Activated CD4-positive, alpha-beta T cell treated with anti-CD3 and anti-CD28 coated beads, Interleukin-2, amount 10 ng/mL, durations not matched to agents 7 days and 5 days (primary cell): ENCODE measurements at regions not wholly inside any gene's neighbourhood (a gene's known extent, or its start where the extent isn't known, plus 50 kb on each side); places are given as distances from the start of the nearest gene placed in this dataset.

Experiments used
- CTCF ChIA-PET: fragments of 350-600 bp; sonication (Branson Sonifier 250); formaldehyde crosslinking; loops from one replicate; lab custom pipeline; 2021; ENCODE audit warnings: antibody characterized with exemption; lab: Charles Lee
- POLR2A ChIA-PET: fragments of 350-600 bp; sonication (Branson Sonifier 250); formaldehyde crosslinking; loops from one replicate; lab custom pipeline; 2021; ENCODE audit warnings: antibody characterized with exemption; lab: Charles Lee
- DNase-seq: peaks from one replicate; pipeline ENCODE4 v3.0.0-alpha.2; 2020
- H3K27ac Mint-ChIP-seq: one replicate; pipeline ENCODE4 v1.8.0; 2021; ENCODE audit warnings: mild to moderate bottlenecking, moderate library complexity, mixed read lengths
- H3K27me3 Mint-ChIP-seq: one replicate; pipeline ENCODE4 v1.8.0; 2021; ENCODE audit warnings: mixed read lengths
- H3K36me3 Mint-ChIP-seq: one replicate; pipeline ENCODE4 v1.8.0; 2021; ENCODE audit warnings: low read depth, mixed read lengths
- H3K4me1 Mint-ChIP-seq: one replicate; pipeline ENCODE4 v1.8.0; 2021; ENCODE audit warnings: mixed read lengths
- H3K4me3 Mint-ChIP-seq: one replicate; pipeline ENCODE4 v1.8.0; 2021; ENCODE audit warnings: mild to moderate bottlenecking, moderate library complexity, mixed read lengths
- H3K9me3 Mint-ChIP-seq: one replicate; pipeline ENCODE4 v1.8.0; 2021; ENCODE audit warnings: mixed read lengths

DNA sequence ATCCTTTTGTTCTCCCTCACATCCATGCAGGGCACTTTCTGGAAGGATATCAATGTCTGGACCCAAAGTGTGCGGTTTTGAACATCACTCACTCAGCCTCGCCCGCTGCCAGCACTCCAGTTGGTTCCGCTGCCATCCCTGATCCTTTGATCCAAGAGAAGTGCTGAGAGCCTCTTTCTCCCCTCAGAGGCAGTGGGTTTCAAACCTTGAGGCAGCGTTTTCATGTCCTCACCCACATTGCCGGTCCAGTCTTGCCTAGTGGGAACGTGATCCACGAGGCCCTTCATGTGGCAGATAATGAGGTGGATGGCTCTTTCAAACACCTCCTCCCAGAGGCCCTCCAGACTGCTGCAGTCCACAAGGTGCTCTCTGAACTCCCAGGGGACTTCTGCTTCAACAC, 122.2 kb downstream of the ACTL8 start:
- no peaks in the 10 kb centered on the region for H3K4me1 Mint-ChIP-seq
- H3K36me3 Mint-ChIP-seq: no peaks in the 10 kb centered on the region
- no peak for DNase-seq
- ChIA-PET POLR2A (no interaction called here), CTCF (no interaction called here)
- no peak overlapping the region for H3K27ac Mint-ChIP-seq
- H3K27me3 Mint-ChIP-seq: no peaks in the 10 kb centered on the region
- no peak overlapping the region for H3K4me3 Mint-ChIP-seq
- H3K9me3 Mint-ChIP-seq: no peaks in the 10 kb centered on the region

DNA sequence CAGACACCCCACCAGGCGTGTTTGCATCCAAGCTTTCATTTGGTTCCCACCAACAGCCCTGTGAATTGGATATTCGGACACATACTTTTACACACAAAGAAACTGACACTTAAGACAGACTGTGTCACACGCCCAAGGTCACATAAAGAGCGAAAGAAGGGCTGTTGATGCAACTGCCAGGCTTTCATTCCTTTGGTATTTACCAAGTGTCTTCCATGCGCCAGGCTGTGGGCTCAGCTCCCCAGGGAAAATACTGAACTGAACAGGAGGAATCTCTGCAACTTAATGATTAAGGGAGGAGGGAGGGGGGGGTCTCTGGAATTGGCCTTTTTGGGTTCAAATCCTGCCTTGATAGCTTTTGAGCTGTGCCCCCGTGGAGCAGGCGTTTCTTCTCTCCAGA, 122.8 kb downstream of the ACTL8 start:
- Mint-ChIP-seq H3K27ac (no peak overlapping the region), H3K4me1 (no peaks in the 10 kb centered on the region), H3K4me3 (no peak overlapping the region), H3K36me3 (no peaks in the 10 kb centered on the region), H3K9me3 (no peaks in the 10 kb centered on the region), H3K27me3 (no peaks in the 10 kb centered on the region)
- ChIA-PET CTCF (no interaction called here), POLR2A (no interaction called here)
- no peak for DNase-seq

DNA sequence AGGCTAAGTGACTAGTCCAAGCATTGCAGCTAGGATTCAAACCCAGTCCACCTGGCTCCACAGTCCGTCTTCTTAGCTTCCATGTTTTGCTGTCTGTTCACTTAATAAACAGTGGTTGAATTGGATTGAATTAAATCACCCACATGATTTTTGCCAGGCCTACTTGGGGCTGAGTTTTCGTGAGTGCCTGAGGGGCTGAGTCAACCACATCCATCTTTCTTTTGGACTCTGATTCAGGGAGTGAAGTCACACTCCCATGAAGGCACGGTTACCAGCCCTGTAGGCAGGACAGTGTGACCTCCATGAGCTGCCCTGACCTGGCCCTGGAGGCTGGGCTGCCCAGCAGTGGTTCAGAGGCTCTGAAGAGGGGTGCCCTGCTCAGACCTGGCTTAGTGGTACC, 123.7 kb downstream of the ACTL8 start:
- no peak for DNase-seq
- Mint-ChIP-seq H3K4me3 (no peak overlapping the region), H3K4me1 (no peaks in the 10 kb centered on the region), H3K9me3 (no peaks in the 10 kb centered on the region), H3K36me3 (no peaks in the 10 kb centered on the region), H3K27me3 (no peaks in the 10 kb centered on the region), H3K27ac (no peak overlapping the region)
- CTCF ChIA-PET: no interaction called here
- POLR2A ChIA-PET: no interaction called here

DNA sequence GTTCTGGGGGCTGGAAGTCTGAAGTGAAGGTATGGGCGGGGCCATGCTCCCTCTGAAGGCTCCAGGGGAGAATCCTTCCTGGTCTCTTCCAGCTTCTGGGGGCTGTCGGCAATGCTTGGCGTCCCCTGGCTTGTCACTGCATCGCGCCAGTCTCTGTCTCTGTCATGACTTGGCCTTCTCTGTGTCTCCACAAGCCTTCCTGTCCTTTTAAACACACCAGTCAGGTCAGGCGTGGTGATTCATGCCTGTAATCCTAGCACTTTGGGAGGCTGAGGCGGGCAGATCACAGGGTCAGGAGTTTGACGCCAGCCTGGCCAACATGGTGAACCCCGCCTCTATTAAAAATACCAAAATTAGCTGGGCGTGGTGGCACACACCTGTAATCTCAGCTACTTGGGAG, 125.3 kb downstream of the ACTL8 start:
- POLR2A ChIA-PET: no interaction called here
- H3K9me3 Mint-ChIP-seq: no peaks in the 10 kb centered on the region
- H3K4me1 Mint-ChIP-seq: no peaks in the 10 kb centered on the region

DNA sequence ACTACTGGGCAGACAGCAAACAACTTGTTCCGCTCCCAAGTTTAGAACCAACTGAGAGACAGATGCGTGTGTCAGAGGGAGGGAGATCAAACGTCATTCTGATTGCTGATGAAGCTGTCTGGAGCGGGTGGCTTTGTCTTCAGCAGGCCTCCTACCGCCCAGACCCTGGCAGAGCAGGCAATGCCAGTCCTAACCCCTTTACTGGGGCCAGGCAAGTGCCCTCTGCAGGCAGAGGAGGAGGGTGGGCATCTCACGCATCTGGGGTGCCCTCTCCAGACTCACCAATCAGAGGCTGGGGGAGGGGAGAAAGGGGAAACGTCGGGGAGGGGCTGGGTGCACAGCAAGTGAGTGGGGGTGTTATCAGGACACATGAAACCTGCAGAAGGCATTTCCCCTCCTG, 126.6 kb downstream of the ACTL8 start:
- Mint-ChIP-seq H3K4me3 (no peak overlapping the region), H3K27ac (no peak overlapping the region), H3K36me3 (no peaks in the 10 kb centered on the region), H3K9me3 (no peaks in the 10 kb centered on the region), H3K4me1 (no peaks in the 10 kb centered on the region), H3K27me3 (no peaks in the 10 kb centered on the region)
- POLR2A ChIA-PET: no interaction called here
- no peak for DNase-seq
- CTCF ChIA-PET: no interaction called here

More for the DNA sequence above, 125.3 kb downstream of the ACTL8 start:
- CTCF ChIA-PET: interaction anchor here (0.7 kb wide), 1 partner anchor 221 kb away, joined by 3 read pairs; no protein-coding TSS in a partner anchor
- no peak for DNase-seq
- H3K27ac Mint-ChIP-seq: no peak overlapping the region
- no peaks in the 10 kb centered on the region for H3K27me3 Mint-ChIP-seq
- no peak overlapping the region for H3K4me3 Mint-ChIP-seq
- H3K36me3 Mint-ChIP-seq: no peaks in the 10 kb centered on the region

DNA sequence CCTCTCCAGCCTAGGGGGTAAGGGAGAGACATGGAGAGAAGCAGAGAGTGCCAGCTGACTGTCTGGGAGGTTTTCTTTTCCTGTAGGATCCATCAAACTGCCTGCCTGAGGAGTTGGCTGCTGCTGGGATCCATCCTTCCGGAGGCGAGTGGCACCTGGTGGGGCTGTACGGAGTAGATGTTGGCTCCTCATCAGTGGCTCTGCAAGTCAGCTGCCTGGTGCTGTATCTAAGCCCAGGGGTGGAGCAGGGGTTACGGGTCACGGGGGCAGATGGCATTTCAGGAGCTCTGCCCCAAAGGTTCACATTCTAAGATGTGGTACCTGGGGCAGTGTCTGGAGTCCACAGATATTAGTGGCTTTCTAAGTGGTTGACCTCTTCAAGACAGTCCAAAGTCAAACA, 128.0 kb downstream of the ACTL8 start:
- Mint-ChIP-seq H3K36me3 (no peaks in the 10 kb centered on the region), H3K4me1 (no peaks in the 10 kb centered on the region), H3K27me3 (no peaks in the 10 kb centered on the region), H3K4me3 (no peak overlapping the region), H3K9me3 (no peaks in the 10 kb centered on the region), H3K27ac (no peak overlapping the region)
- no peak for DNase-seq
- POLR2A ChIA-PET: no interaction called here
- CTCF ChIA-PET: interaction anchor here (0.5 kb wide), 1 partner anchor 107 kb away, joined by 3 read pairs; no protein-coding TSS in a partner anchor

DNA sequence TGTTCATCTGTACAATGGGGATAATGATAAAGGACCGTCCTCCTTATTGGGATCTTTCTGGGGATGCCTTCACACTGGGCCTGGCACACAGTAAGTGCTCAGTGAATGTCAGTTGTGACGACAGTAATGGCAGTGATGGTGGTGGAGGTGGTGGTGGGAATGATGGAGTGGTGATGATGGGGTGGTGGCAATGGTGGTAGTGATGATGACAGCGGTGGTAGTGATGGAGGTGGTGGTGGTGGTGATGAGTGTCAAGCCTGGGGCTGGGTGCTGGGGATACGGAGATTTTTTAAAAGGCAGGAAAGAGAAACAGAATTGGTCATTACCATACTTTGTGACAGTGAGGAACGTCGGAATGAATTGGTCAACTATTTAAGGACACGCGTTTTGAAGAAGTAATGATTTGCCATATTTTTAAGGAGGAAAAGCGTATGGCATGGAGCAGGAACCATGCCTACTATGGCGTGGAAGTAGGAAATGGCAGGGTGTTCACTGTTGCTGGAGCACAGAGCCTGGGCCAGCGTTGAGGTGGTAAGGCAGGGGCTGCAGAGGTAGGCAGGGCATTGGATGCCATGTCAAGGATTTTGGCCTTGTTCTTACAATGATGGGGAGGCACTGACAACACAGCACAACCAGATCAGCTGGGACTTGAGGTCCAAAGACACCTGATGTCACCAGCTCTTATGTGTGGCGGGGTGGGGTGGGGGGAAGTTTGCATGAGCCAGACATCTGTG, 128.7 kb downstream of the ACTL8 start:
- no peaks in the 10 kb centered on the region for H3K27me3 Mint-ChIP-seq
- no peaks in the 10 kb centered on the region for H3K9me3 Mint-ChIP-seq
- H3K4me3 Mint-ChIP-seq: no peak overlapping the region
- no peak for DNase-seq
- H3K36me3 Mint-ChIP-seq: no peaks in the 10 kb centered on the region
- POLR2A ChIA-PET: no interaction called here
- no peak overlapping the region for H3K27ac Mint-ChIP-seq
- no peaks in the 10 kb centered on the region for H3K4me1 Mint-ChIP-seq
- CTCF ChIA-PET: interaction anchor here (0.5 kb wide), 1 partner anchor 107 kb away, joined by 3 read pairs; no protein-coding TSS in a partner anchor

DNA sequence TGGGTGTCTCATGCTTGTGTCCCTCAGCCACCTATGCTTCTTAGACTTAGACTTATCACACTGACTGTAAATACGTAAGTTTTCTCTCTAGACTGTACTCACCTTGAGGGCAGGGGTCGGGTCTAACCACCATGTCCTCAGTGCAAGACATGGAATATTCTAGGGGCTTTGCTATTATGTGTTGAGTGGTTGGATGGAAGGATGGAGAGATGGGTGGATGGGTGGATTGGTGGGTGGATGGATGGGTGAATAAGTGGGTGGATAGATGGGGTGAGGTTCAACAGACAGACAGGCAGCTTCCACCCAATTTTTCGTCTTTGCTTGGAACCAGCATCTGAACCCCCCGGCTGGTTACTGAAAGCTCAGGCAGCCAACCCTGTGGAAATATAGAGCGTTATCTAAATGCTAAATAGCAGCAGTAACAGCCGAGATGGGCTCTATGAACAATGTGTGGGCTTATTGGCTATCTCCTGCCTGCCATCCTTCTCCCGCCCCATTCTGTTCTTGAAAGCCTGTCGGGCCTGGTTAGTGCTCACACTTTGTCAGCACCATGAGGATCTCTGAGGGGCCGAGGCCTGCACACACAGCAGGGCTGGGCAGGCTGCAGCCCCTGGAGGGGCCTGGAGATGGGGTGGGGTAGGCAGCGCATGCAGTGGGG, 130.7 kb downstream of the ACTL8 start:
- Mint-ChIP-seq H3K4me3 (no peak overlapping the region), H3K4me1 (no peaks in the 10 kb centered on the region), H3K9me3 (no peaks in the 10 kb centered on the region), H3K27me3 (no peaks in the 10 kb centered on the region), H3K27ac (no peak overlapping the region), H3K36me3 (no peaks in the 10 kb centered on the region)
- DNase-seq: no peak
- CTCF ChIA-PET: no interaction called here
- POLR2A ChIA-PET: no interaction called here

DNA sequence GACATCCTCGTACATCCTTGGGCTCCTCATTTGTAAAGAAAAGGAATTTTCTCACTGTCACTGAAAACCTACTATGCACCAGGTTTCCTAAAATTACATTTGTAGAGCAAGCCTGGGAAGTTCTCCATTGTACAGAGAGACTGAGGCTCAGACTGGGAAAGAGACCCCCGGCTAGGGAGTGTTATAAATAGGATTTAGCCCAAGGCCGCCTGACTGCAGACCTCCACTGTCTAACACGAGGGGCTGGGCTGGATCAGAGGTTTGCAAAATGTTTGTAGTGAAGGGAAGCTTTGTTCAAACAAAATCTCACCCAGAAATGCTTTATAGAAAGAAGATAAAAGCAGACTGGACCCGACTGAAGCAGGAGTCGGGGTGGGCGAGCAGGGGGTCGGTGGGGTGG, 131.3 kb downstream of the ACTL8 start:
- H3K36me3 Mint-ChIP-seq: no peaks in the 10 kb centered on the region

DNA sequence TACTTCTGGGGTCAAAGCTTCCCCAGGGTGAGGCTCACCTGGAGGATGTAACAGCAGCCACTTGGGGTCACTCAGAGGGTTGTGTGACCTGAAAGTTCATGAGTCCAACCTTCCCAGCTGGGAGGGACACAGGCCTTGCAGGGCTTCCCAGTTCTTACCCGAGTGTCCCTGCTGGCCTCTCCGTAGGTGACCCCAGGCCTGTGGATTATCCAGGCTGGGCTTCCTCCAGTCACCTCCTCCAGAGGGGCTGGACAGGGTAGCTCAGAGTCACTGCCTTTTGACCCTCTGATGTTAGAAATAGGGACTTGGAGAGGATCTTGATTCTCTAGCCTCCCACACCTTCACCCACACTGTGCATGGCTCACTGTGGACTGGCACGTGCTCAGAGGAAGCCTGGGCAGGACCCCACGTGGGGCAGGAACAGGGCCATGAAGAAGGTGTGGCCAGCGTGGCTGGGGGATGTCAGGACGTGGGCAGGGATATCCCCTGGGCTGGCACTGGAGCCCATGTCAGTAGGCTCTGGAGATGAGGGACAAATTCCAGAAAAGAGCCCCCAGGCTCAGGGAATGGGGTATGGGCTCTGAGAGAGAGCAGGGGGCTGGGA, 131.8 kb downstream of the ACTL8 start:
- Mint-ChIP-seq H3K4me3 (no peak overlapping the region), H3K27ac (no peak overlapping the region), H3K27me3 (no peaks in the 10 kb centered on the region), H3K36me3 (no peaks in the 10 kb centered on the region), H3K4me1 (no peaks in the 10 kb centered on the region), H3K9me3 (no peaks in the 10 kb centered on the region)
- ChIA-PET POLR2A (no interaction called here), CTCF (no interaction called here)
- no peak for DNase-seq

More for the DNA sequence above, 131.3 kb downstream of the ACTL8 start:
- no peaks in the 10 kb centered on the region for H3K4me1 Mint-ChIP-seq
- CTCF ChIA-PET: no interaction called here
- no peak overlapping the region for H3K27ac Mint-ChIP-seq
- no peak overlapping the region for H3K4me3 Mint-ChIP-seq
- no peaks in the 10 kb centered on the region for H3K9me3 Mint-ChIP-seq
- no peaks in the 10 kb centered on the region for H3K27me3 Mint-ChIP-seq
- POLR2A ChIA-PET: no interaction called here
- no peak for DNase-seq

DNA sequence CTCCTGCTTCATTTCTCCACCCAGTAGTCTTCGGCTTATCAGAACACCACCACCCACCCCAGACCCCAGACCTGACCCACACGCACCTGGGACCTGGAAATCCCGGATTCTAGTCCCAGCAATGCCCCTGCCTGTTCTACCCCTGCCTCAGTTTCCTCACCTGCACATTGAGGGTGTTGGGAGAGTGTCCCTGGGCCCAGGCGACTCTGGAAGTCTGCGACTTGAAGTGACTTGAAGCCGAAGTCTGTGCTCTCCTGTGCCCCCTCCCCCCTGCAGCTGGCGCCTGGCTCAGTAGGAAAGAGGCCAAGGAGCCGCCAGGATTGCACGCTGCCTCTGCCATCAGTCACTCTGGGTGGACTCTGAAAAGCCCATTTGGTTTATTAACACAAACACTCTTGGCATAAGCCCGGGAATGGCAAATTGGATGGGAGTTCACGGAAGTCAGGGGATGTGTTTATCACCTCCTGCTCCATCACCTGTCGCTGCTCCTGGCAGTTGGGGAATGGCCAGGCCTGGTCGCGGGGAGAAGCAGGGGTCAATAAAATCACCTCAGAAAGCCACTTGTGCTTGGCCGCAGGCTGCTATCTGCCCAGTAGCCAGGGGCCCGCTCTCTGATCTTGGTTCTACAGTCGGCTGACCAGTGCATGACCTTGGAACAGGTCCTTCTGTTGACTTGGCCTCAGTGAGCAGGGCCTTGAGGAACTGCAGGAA, 132.7 kb downstream of the ACTL8 start:
- DNase-seq: no peak
- no peaks in the 10 kb centered on the region for H3K27me3 Mint-ChIP-seq
- ChIA-PET POLR2A (no interaction called here), CTCF (no interaction called here)
- H3K27ac Mint-ChIP-seq: no peak overlapping the region
- no peak overlapping the region for H3K4me3 Mint-ChIP-seq
- no peaks in the 10 kb centered on the region for H3K4me1 Mint-ChIP-seq
- H3K36me3 Mint-ChIP-seq: no peaks in the 10 kb centered on the region
- no peaks in the 10 kb centered on the region for H3K9me3 Mint-ChIP-seq

DNA sequence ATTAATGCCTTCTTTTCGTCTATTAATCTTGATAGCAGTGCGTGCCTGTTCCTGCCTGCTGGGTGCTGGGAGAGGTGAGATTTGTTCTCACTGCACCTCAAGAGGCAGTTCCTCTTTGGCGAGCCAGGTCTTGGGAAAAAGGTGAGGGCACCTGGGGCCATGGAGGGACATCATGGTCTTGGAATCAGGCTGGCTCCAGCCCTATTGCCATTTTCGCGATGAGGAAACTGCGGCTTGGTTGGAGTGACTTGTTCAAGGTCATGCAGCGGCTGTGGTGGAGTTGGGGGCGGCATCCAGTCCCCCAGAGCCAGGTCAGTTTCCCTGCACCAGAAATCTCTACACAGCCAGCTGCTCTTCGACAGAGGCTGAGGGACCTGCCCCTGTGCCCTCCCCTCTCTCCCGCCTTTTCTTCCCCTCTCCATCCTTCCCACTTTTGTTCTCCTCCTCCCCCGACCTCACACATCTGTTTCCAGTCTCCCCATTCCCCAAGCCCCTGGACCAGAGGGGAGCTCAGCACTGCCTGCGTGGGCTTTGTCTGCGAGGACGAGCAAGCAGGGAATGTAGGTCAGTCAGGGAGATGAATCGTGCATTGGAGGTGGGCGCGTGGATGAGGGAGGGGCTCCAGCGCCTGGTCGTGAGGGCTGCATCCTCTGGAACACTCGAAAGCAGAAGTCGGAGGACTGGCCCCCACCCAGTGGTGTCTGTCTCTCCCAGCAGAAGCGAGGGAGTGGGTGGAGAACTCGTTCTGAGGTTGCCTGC, 135.1 kb downstream of the ACTL8 start:
- no peaks in the 10 kb centered on the region for H3K36me3 Mint-ChIP-seq
- ChIA-PET CTCF (no interaction called here), POLR2A (no interaction called here)
- no peak for DNase-seq
- no peak overlapping the region for H3K4me3 Mint-ChIP-seq
- no peaks in the 10 kb centered on the region for H3K4me1 Mint-ChIP-seq
- H3K9me3 Mint-ChIP-seq: no peaks in the 10 kb centered on the region
- H3K27ac Mint-ChIP-seq: no peak overlapping the region
- no peaks in the 10 kb centered on the region for H3K27me3 Mint-ChIP-seq
